Body of pancreas (tissue), 4 donors: ENCODE measurements at regions not wholly inside any gene's neighbourhood (a gene's known extent, or its start where the extent isn't known, plus 50 kb on each side); places are given as distances from the start of the nearest gene placed in this dataset.

Experiments
- CTCF ChIP-seq, 7 experiments: fragments of 450-650 bp in 4 of 7; fragments of 200-600 bp in 3 of 7; sonication (generic) in 3 of 7; IDR thresholded peaks; one replicate each; pipeline ENCODE4 v1.5.1; 2016 to 2019; ENCODE audit warnings: antibody characterized with exemption in 7 of 7
- POLR2A ChIP-seq, 3 donors: fragments of 450-650 bp; IDR thresholded peaks; one replicate each; pipeline ENCODE4 v1.6.1; 2016; ENCODE audit warnings: antibody characterized with exemption in 3 of 3, mild to moderate bottlenecking in 2 of 3

GRCh38 chr2:17306219-17306618 lies 212.0 kb downstream of the RAD51AP2 start:
- TF ChIP-seq CTCF (IDR thresholded peaks at IDR 0.05) (no peak), POLR2A (IDR thresholded peaks at IDR 0.05) (no peak)
